OCI-M1 (cell line): ENCODE measurements at regions not wholly inside any gene's neighbourhood (a gene's known extent, or its start where the extent isn't known, plus 50 kb on each side); places are given as distances from the start of the nearest gene placed in this dataset.
"Not testable (repeated sequence)": the region's sequence is repeated elsewhere in the genome, so short reads cannot be mapped to it uniquely, and the experiment has no call there.

Source experiments
- DNase-seq: peaks from one replicate; lab custom pipeline; 2025; lab: John Stamatoyannopoulos, UW

GRCh38 chr1:41980827-41981653, 62.3 kb upstream of the HIVEP3 start:
- DNase-seq: peak; percentile 1

- no peak for DNase-seq
These were observed 60.3 kb upstream of the HIVEP3 start for GRCh38 chr1:41978986-41979385.

GRCh38 chr1:41977326-41977725, 58.6 kb upstream of the HIVEP3 start:
- no peak for DNase-seq

GRCh38 chr1:41976671-41977070, 57.9 kb upstream of the HIVEP3 start:
- DNase-seq: no peak

- no peak for DNase-seq
These were observed 57.3 kb upstream of the HIVEP3 start for GRCh38 chr1:41975850-41976569.

- no peak for DNase-seq
These were observed 56.4 kb upstream of the HIVEP3 start for GRCh38 chr1:41975121-41975520.

- DNase-seq: not testable (repeated sequence)
These were observed 49.8 kb upstream of the HIVEP3 start for GRCh38 chr1:41968557-41968956.
